Suprapubic skin (tissue), 4 donors: ENCODE measurements at regions not wholly inside any gene's neighbourhood (a gene's known extent, or its start where the extent isn't known, plus 50 kb on each side); places are given as distances from the start of the nearest gene placed in this dataset.

Experiments used
- DNase-seq, 2 donors: peaks; one replicate each; pipeline ENCODE4 v3.0.0-alpha.2; 2019; ENCODE audit warnings: low spot score in 2 of 2
- H3K27ac ChIP-seq: fragments of 200-600 bp; sonication (generic); one replicate; pipeline ENCODE4 v1.5.1; 2019
- H3K27me3 ChIP-seq: fragments of 200-600 bp; sonication (generic); one replicate; pipeline ENCODE4 v1.5.1; 2019
- H3K36me3 ChIP-seq: fragments of 200-600 bp; sonication (generic); one replicate; pipeline ENCODE4 v1.5.1; 2019
- H3K4me1 ChIP-seq: fragments of 200-600 bp; sonication (generic); one replicate; pipeline ENCODE4 v1.5.1; 2019
- H3K4me3 ChIP-seq: fragments of 200-600 bp; sonication (generic); one replicate; pipeline ENCODE4 v1.5.1; 2019; ENCODE audit warnings: mild to moderate bottlenecking
- H3K9me3 ChIP-seq: fragments of 200-600 bp; sonication (generic); one replicate; pipeline ENCODE4 v1.5.1; 2019
- EP300 ChIP-seq: sonication (generic); formaldehyde crosslinking; IDR thresholded peaks from one replicate; pipeline ENCODE4 v1.6.1; 2017; ENCODE audit warnings: antibody characterized with exemption
- POLR2A ChIP-seq, 2 donors: fragments of 450-650 bp; IDR thresholded peaks; one replicate each; pipeline ENCODE4 v1.6.1; 2017; ENCODE audit warnings: antibody characterized with exemption in 2 of 2, mild to moderate bottlenecking in 2 of 2, moderate library complexity in 2 of 2
- POLR2AphosphoS5 ChIP-seq, 3 donors: sonication (generic); formaldehyde crosslinking; IDR thresholded peaks; one replicate each; pipeline ENCODE4 v1.6.1; 2017; ENCODE audit warnings: antibody characterized with exemption in 3 of 3
- WGBS: methylation state at CpG from one replicate; pipeline ENCODE4 v1.1.5; 2018; 5-methylcytosine and 5-hydroxymethylcytosine counted together
- TF ChIP-seq, protein P1 (sequence below), 2 donors: fragments of 200-600 bp in 1 of 2; fragments of 450-650 bp in 1 of 2; sonication (generic) in 1 of 2; IDR thresholded peaks; one replicate each; pipeline ENCODE4 v1.5.1; 2016 to 2019; ENCODE audit warnings: antibody characterized with exemption in 2 of 2, mild to moderate bottlenecking in 1 of 2, moderate library complexity in 1 of 2

DNA sequence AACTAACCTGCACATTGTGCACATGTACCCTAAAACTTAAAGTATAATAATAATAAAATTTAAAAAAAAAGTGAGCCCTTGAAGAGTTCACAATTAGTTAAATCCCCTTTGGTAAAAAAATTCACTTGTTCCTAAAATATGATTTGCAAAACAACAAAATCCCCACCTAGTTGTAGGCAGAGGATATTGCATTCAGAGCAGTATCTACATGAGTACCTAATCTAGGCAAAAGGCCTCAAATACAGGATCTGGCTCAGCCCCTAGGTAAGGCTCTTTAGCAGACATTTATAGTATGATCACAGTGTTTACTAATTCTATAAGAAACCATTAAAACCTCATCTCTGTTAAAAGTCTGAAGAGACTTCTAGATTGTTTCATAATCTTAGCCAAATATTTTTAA lies 89.3 kb upstream of the CCDC80 start:
- no peaks in the 10 kb centered on the region for H3K27me3 ChIP-seq

DNA sequence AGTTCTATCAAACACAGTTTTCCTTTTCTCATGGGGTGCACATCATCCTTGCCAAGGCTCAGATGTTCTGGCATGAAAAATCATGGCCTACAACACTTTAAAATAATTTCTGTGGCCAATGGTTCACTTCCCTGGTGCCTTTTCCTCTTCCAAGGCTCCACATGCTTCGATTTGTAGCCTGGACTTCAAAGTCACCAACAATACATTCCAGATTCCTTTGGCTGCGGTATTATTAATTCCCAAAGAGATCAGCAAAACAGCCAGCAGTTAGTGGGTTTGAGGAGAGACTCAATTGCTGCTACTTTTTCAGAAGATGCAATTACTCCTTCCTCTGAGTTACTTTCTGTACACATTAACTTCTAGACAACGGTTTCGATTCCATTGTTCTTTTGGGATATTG lies 80.3 kb upstream of the CCDC80 start:
- no peaks in the 10 kb centered on the region for H3K9me3 ChIP-seq
- TF ChIP-seq, protein P1, sequence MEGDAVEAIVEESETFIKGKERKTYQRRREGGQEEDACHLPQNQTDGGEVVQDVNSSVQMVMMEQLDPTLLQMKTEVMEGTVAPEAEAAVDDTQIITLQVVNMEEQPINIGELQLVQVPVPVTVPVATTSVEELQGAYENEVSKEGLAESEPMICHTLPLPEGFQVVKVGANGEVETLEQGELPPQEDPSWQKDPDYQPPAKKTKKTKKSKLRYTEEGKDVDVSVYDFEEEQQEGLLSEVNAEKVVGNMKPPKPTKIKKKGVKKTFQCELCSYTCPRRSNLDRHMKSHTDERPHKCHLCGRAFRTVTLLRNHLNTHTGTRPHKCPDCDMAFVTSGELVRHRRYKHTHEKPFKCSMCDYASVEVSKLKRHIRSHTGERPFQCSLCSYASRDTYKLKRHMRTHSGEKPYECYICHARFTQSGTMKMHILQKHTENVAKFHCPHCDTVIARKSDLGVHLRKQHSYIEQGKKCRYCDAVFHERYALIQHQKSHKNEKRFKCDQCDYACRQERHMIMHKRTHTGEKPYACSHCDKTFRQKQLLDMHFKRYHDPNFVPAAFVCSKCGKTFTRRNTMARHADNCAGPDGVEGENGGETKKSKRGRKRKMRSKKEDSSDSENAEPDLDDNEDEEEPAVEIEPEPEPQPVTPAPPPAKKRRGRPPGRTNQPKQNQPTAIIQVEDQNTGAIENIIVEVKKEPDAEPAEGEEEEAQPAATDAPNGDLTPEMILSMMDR (IDR thresholded peaks at IDR 0.05), result no peak
- TF ChIP-seq POLR2A (IDR thresholded peaks at IDR 0.05) (no peak), EP300 (no peak), POLR2AphosphoS5 (IDR thresholded peaks at IDR 0.05) (no peak)
- 60% methylated on average over 4 of the region's 4 CpGs for WGBS
- no peak overlapping the region for H3K4me3 ChIP-seq
- no peak for DNase-seq
- no peaks in the 10 kb centered on the region for H3K4me1 ChIP-seq
- no peaks in the 10 kb centered on the region for H3K27me3 ChIP-seq
- no peaks in the 10 kb centered on the region for H3K36me3 ChIP-seq
- H3K27ac ChIP-seq, result no peak overlapping the region

More for the DNA sequence above, 89.3 kb upstream of the CCDC80 start:
- TF ChIP-seq, protein P1 (IDR thresholded peaks at IDR 0.05), result no peak
- TF ChIP-seq POLR2AphosphoS5 (IDR thresholded peaks at IDR 0.05) (no peak), EP300 (no peak)
- H3K36me3 ChIP-seq, result no peaks in the 10 kb centered on the region
- no peak overlapping the region for H3K4me3 ChIP-seq
- H3K9me3 ChIP-seq, result no peaks in the 10 kb centered on the region
- H3K27ac ChIP-seq, result no peak overlapping the region
- no peaks in the 10 kb centered on the region for H3K4me1 ChIP-seq
- no peak for DNase-seq

DNA sequence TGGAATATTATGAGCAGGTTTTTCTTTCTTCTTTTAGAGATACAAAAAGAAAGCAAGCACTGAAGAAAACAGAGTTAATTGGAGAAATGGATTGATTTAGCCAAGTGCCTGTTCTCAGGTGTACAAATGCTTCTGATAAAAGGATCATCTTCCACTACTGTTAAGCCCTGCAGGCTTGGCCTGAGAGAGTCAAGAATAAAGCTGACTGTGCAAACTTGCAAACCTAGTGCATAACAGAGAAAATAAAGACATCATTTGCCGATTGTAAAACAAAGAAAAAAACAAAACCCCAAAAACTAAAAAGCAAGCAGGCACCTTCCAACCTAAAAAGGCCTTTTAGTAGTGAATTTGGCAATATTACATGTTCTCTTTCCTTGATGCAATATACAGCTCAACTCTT lies 78.0 kb upstream of the CCDC80 start:
- Histone ChIP-seq H3K27ac (no peak overlapping the region), H3K4me1 (no peaks in the 10 kb centered on the region), H3K9me3 (no peaks in the 10 kb centered on the region), H3K36me3 (no peaks in the 10 kb centered on the region), H3K4me3 (no peak overlapping the region), H3K27me3 (no peaks in the 10 kb centered on the region)
- TF ChIP-seq, protein P1 (IDR thresholded peaks at IDR 0.05), result no peak
- no peak for TF ChIP-seq EP300
- TF ChIP-seq POLR2A (IDR thresholded peaks at IDR 0.05), result no peak
- TF ChIP-seq POLR2AphosphoS5 (IDR thresholded peaks at IDR 0.05), result no peak
- 50% methylated on average over 1 of the region's 1 CpG for WGBS
- no peak for DNase-seq

DNA sequence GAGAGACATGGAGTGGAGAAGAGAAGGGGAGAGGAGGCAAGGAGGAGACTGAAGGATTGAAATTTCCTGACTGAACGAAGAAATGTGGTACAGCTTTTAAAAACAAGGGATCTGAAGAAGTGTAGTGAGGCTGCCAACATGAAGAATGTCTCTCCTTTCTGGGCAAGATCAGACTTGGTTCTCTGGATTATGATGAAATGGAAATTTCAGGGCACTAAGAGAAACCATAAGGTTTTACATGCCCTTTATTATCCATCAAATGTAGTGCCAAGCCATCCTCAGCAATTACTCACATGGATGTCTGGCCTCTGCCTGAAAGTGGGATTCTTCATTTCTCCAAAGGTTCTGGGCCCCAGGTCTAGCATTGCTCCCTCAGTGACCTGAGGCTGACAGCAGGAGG lies 77.6 kb upstream of the CCDC80 start:
- no peak overlapping the region for H3K27ac ChIP-seq
- no peak overlapping the region for H3K4me3 ChIP-seq
- no peaks in the 10 kb centered on the region for H3K27me3 ChIP-seq
- no peak for TF ChIP-seq EP300
- no peak for TF ChIP-seq POLR2AphosphoS5 (IDR thresholded peaks at IDR 0.05)
- no peak for TF ChIP-seq POLR2A (IDR thresholded peaks at IDR 0.05)
- TF ChIP-seq, protein P1 (IDR thresholded peaks at IDR 0.05), result no peak
- 21% methylated on average over 1 of the region's 1 CpG for WGBS
- DNase-seq, result no peak
- H3K4me1 ChIP-seq, result no peaks in the 10 kb centered on the region
- H3K9me3 ChIP-seq, result no peaks in the 10 kb centered on the region
- H3K36me3 ChIP-seq, result no peaks in the 10 kb centered on the region

DNA sequence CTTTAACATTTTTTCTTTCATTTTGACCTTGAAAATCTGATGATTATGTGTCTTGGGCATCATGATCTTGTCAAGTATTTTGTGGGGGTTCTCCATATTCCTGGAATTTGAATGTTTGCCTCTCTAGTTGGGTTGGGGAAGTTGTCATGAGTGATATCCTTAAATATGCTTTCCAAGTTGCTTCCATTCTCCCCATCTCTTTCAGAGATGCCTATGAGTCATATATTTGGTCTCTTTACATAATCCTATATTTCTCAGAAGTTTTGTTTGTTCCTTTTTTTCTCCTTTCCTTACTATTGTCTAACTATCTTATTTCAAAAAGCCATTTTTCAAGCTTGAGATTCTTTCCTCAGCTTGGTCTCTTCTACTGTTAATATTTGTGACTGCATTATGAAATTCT lies 69.0 kb upstream of the CCDC80 start:
- no peaks in the 10 kb centered on the region for H3K4me1 ChIP-seq

More for the DNA sequence above, 69.0 kb upstream of the CCDC80 start:
- TF ChIP-seq POLR2AphosphoS5 (IDR thresholded peaks at IDR 0.05) (no peak), POLR2A (IDR thresholded peaks at IDR 0.05) (no peak), EP300 (no peak)
- TF ChIP-seq, protein P1 (IDR thresholded peaks at IDR 0.05), result no peak
- no peak overlapping the region for H3K27ac ChIP-seq
- no peaks in the 10 kb centered on the region for H3K27me3 ChIP-seq
- H3K4me3 ChIP-seq, result no peak overlapping the region
- no peaks in the 10 kb centered on the region for H3K36me3 ChIP-seq
- no peak for DNase-seq
- peaks cover 11% of the 10 kb centered on the region for H3K9me3 ChIP-seq
